Activated gamma-delta T cell treated with anti-CD3 and anti-CD28 coated beads, Interleukin-2, amount 50 U/mL, for 16 hours (primary cell): ENCODE measurements at regions not wholly inside any gene's neighbourhood (a gene's known extent, or its start where the extent isn't known, plus 50 kb on each side); places are given as distances from the start of the nearest gene placed in this dataset.
"Not testable (repeated sequence)": the region's sequence is repeated elsewhere in the genome, so short reads cannot be mapped to it uniquely, and the experiment has no call there.

Experiments
- DNase-seq: peaks from one replicate; pipeline ENCODE4 v3.0.0-alpha.2; 2020; ENCODE audit warnings: low read depth

- no peak for DNase-seq
These were observed 59.8 kb upstream of the C5orf63 start for GRCh38 chr5:127133071-127133470.

- no peak for DNase-seq
These were observed 63.6 kb upstream of the C5orf63 start for GRCh38 chr5:127136908-127137307.

- no peak for DNase-seq
These were observed 70.4 kb upstream of the C5orf63 start for GRCh38 chr5:127143722-127144121.

GRCh38 chr5:127153031-127153430 is 79.7 kb upstream of the C5orf63 start:
- DNase-seq: no peak

- DNase-seq: no peak
These were observed 80.2 kb upstream of the C5orf63 start for GRCh38 chr5:127153521-127153920.

- DNase-seq: no peak
These were observed 90.4 kb upstream of the C5orf63 start for GRCh38 chr5:127163750-127164149.

- no peak for DNase-seq
These were observed 97.8 kb upstream of the C5orf63 start for GRCh38 chr5:127170918-127171600.

GRCh38 chr5:127176769-127177168 is 103.5 kb upstream of the C5orf63 start:
- no peak for DNase-seq

- not testable (repeated sequence) for DNase-seq
These were observed 108.0 kb upstream of the MEGF10 start for GRCh38 chr5:127182631-127183030.

GRCh38 chr5:127183332-127183731 is 107.3 kb upstream of the MEGF10 start:
- no peak for DNase-seq

GRCh38 chr5:127184851-127185250 is 105.7 kb upstream of the MEGF10 start:
- DNase-seq: no peak

GRCh38 chr5:127186657-127187056 is 103.9 kb upstream of the MEGF10 start:
- no peak for DNase-seq

GRCh38 chr5:127187706-127188105 is 102.9 kb upstream of the MEGF10 start:
- DNase-seq: no peak

GRCh38 chr5:127192150-127192549 is 98.4 kb upstream of the MEGF10 start:
- no peak for DNase-seq

GRCh38 chr5:127192836-127193338 is 97.7 kb upstream of the MEGF10 start:
- no peak for DNase-seq

- no peak for DNase-seq
These were observed 94.6 kb upstream of the MEGF10 start for GRCh38 chr5:127196042-127196441.

- DNase-seq: not testable (repeated sequence)
These were observed 93.0 kb upstream of the MEGF10 start for GRCh38 chr5:127197402-127198167.

GRCh38 chr5:127202738-127203137 is 87.9 kb upstream of the MEGF10 start:
- DNase-seq: not testable (repeated sequence)

GRCh38 chr5:127203818-127204217 is 86.8 kb upstream of the MEGF10 start:
- DNase-seq: no peak

GRCh38 chr5:127205147-127205546 is 85.4 kb upstream of the MEGF10 start:
- DNase-seq: no peak

GRCh38 chr5:127206320-127207113 is 84.1 kb upstream of the MEGF10 start:
- no peak for DNase-seq

- no peak for DNase-seq
These were observed 80.6 kb upstream of the MEGF10 start for GRCh38 chr5:127210042-127210441.

- DNase-seq: no peak
These were observed 77.4 kb upstream of the MEGF10 start for GRCh38 chr5:127213231-127213630.
